PC-9 (cell line): ENCODE measurements at regions not wholly inside any gene's neighbourhood (a gene's known extent, or its start where the extent isn't known, plus 50 kb on each side); places are given as distances from the start of the nearest gene placed in this dataset.

Experiments
- CTCF ChIP-seq: fragments of 200-600 bp; sonication (generic); conservative IDR thresholded peaks from 2 replicates; pipeline ENCODE4 v1.6.1; 2017; ENCODE audit warnings: mixed run types, antibody characterized with exemption, mild to moderate bottlenecking, moderate library complexity
- EZH2 ChIP-seq: fragments of 200-600 bp; sonication (generic); IDR thresholded peaks from 2 replicates; pipeline ENCODE4 v1.8.0; 2017; ENCODE audit warnings: antibody characterized with exemption, low read depth

- TF ChIP-seq EZH2 (no peak), CTCF (no peak)
Measured at GRCh38 chr17:34059423-34060220, 195.5 kb upstream of the CCL2 start.
